Coronary artery (tissue), 2 donors: ENCODE measurements at regions not wholly inside any gene's neighbourhood (a gene's known extent, or its start where the extent isn't known, plus 50 kb on each side); places are given as distances from the start of the nearest gene placed in this dataset.
"Not testable (repeated sequence)": the region's sequence is repeated elsewhere in the genome, so short reads cannot be mapped to it uniquely, and the experiment has no call there.

Experiments
- DNase-seq: peaks from one replicate; pipeline ENCODE4 v3.0.0-alpha.2; 2017; ENCODE audit warnings: low spot score
- H3K27ac ChIP-seq, 2 donors: fragments of 200-600 bp; sonication (generic); one replicate each; pipeline ENCODE4 v1.5.1; 2016 to 2019
- H3K4me3 ChIP-seq: fragments of 200-600 bp; sonication (generic); 2 replicates; pipeline ENCODE4 v1.5.1; 2016; ENCODE audit warnings: mild to moderate bottlenecking, moderate library complexity
- CTCF ChIP-seq: fragments of 200-600 bp; sonication (generic); IDR thresholded peaks from one replicate; pipeline ENCODE4 v1.5.1; 2019; ENCODE audit warnings: antibody characterized with exemption

DNA sequence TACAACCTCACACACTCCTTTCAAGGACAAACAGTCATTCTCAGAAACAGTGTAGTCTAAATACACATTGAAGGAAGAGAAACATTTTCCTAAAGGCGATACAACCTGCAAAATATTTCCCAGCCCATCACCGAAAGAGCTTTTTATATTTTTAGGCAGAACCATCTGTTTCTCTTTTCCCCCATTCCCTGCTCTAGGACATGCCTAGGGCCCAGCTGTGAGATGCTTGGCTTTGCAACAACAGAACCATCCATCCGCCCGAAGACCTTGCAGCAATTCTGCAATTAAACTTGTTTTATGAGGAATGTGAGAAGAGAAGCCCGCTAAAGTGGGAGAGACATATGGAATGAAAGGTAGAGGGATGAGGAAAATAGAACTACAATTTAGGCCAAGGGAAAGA lies 105.6 kb upstream of the RFX8 start:
- no peak for TF ChIP-seq CTCF
- no peak overlapping the region for H3K27ac ChIP-seq
- DNase-seq = no peak
- H3K4me3 ChIP-seq = no peak overlapping the region

DNA sequence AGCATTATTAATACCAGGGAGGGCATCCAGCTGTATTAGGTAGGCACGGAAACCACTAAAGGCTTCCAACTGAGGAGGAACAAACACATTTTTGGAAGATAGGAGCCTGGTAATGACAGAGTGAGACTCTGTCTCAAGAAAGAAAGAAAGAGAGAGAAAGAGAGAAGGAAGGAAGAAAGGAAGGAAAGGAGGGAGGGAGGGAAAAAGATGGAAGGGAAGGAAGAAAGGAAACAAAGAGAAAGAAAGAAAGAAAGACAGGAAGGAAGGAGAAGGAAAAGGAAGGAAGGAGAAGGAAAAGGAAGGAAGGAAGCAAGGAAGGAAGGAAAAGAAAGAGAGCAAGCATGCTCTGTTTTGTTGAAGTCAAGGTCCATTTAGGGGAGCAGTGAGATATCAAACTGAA lies 103.8 kb upstream of the RFX8 start:
- TF ChIP-seq CTCF = no peak
- Histone ChIP-seq H3K27ac (no peak overlapping the region), H3K4me3 (no peak overlapping the region)
- DNase-seq = no peak

- H3K4me3 ChIP-seq, DNase-seq, H3K27ac ChIP-seq: not testable (repeated sequence)
These were observed 103.2 kb upstream of the RFX8 start for GRCh38 chr2:101578135-101578534.

DNA sequence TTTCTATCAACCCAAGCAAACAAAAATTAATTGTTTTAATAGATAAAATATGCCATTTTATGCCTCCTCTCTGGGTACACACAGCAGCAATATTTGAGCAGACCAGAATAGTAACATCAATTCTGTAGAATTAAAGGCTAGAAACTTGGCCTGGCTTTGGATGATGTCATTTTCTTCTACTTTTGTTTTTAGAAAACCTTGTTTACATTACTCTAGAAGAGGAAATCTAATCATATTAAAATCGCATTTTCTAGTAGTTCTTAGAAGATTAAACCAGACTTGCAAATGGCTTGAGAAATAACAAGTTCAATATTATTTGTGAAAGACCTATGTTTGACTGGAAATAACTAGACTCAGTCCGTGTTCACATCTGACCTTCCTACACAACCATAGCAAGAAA lies 102.3 kb upstream of the RFX8 start:
- TF ChIP-seq CTCF = no peak
- Histone ChIP-seq H3K4me3 (no peak overlapping the region), H3K27ac (no peak overlapping the region)
- DNase-seq = no peak

DNA sequence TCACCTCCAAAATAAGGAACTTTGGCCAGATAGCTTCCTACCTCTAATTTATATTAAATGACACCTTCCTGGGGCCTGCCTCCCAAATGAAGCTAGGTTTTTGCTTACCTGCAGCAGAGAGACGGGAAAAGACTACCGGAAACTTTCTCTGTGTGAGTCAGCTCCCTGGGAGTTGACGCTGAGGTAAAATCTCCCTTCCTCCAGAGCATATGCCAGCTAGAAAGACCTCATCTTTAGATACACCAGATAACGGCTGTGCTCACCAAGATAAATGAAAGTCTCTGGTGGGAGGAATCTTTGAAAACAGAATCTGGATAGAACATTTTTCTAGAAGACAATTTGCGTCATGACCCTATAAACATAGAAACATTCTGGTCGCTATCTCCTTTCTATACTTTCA lies 99.7 kb upstream of the RFX8 start:
- TF ChIP-seq CTCF = no peak
- DNase-seq = no peak
- Histone ChIP-seq H3K27ac (no peak overlapping the region), H3K4me3 (no peak overlapping the region)

GRCh38 chr2:101571951-101572350 lies 97.0 kb upstream of the RFX8 start:
- DNase-seq = no peak
- no peak for TF ChIP-seq CTCF
- no peak overlapping the region for H3K4me3 ChIP-seq
- no peak overlapping the region for H3K27ac ChIP-seq

DNA sequence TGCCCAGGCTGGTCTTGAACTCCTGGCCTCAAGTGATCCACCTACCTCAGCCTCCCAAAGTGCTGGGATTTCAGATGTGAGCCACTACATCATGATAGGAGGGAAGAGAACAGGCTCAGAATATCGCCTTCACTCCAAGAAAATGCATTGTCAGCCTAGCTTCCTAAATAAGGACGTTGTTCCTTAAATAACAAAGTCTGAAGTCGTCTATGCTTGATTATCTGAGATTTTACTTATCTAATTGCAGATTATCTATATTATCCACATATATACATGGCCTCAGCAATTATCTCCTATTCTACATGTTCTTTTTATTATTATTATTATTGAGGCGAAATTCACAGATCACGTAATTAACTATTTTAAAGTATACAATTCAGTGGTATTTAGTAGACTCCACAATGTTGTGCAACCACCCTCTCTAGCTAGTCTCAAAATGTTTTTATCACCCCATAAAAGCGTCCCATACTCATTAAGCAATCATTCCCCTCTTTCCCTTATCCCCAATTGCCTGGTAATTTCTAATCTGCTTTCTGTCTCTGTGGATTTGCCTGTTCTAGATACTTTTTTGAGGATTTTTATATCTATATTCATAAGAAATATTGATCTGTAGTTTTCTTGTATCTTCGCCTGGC lies 95.1 kb upstream of the RFX8 start:
- no peak for TF ChIP-seq CTCF
- Histone ChIP-seq H3K4me3 (no peak overlapping the region), H3K27ac (no peak overlapping the region)
- no peak for DNase-seq

- DNase-seq = no peak
- Histone ChIP-seq H3K27ac (no peak overlapping the region), H3K4me3 (no peak overlapping the region)
- TF ChIP-seq CTCF = no peak
These were observed 94.1 kb upstream of the RFX8 start for GRCh38 chr2:101568969-101569368.
